Memory B cell (primary cell): ENCODE measurements at regions not wholly inside any gene's neighbourhood (a gene's known extent, or its start where the extent isn't known, plus 50 kb on each side); places are given as distances from the start of the nearest gene placed in this dataset.

Experiments
- ATAC-seq: fragments of 150-1000 bp; cut with Tn5 transposase; 2 replicates; pipeline ENCODE4 v1.10.0; 2021; ENCODE audit warnings: low read depth, mild to moderate bottlenecking, moderate library complexity
- DNase-seq, 2 donors: peaks; one replicate each; pipeline ENCODE4 v3.0.0; 2022; ENCODE audit warnings: low spot score in 2 of 2
- H3K27ac Mint-ChIP-seq: one replicate; pipeline ENCODE4 v1.8.0; 2022; ENCODE audit warnings: mild to moderate bottlenecking, moderate library complexity, mixed read lengths
- H3K27me3 Mint-ChIP-seq: one replicate; pipeline ENCODE4 v1.8.0; 2022; ENCODE audit warnings: mixed read lengths
- H3K36me3 Mint-ChIP-seq: one replicate; pipeline ENCODE4 v1.8.0; 2022; ENCODE audit warnings: mild to moderate bottlenecking, mixed read lengths
- H3K4me1 Mint-ChIP-seq: one replicate; pipeline ENCODE4 v1.8.0; 2022; ENCODE audit warnings: mixed read lengths
- H3K4me3 Mint-ChIP-seq: one replicate; pipeline ENCODE4 v1.8.0; 2022; ENCODE audit warnings: mild to moderate bottlenecking, moderate library complexity, mixed read lengths
- H3K9me3 Mint-ChIP-seq: one replicate; pipeline ENCODE4 v1.8.0; 2022; ENCODE audit warnings: mixed read lengths

DNA sequence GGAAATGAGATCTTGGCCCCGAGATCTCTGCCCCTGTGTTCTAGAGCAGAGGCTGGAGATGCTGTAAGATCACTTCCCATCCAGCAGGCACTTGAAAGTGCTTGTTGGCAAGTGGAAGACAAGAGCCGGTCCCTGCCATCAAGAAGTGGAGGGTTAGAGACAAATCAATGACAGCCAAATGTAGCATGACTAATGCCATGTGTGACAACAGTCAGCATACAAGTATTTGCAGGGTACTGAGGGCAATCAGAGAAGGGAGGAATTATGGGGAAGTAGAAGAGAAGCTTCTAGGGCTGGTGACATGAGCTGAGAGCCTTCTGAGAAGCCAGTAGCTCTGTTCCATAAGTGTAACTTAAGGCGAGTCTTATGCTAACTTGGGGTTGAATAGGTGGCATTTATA lies 58.6 kb downstream of the TMEM17 start:
- Mint-ChIP-seq H3K27me3 (no peaks in the 10 kb centered on the region), H3K4me1 (no peaks in the 10 kb centered on the region), H3K4me3 (no peak overlapping the region), H3K27ac (no peak overlapping the region), H3K9me3 (no peaks in the 10 kb centered on the region), H3K36me3 (no peaks in the 10 kb centered on the region)
- ATAC-seq, result no peak
- DNase-seq, result no peak

DNA sequence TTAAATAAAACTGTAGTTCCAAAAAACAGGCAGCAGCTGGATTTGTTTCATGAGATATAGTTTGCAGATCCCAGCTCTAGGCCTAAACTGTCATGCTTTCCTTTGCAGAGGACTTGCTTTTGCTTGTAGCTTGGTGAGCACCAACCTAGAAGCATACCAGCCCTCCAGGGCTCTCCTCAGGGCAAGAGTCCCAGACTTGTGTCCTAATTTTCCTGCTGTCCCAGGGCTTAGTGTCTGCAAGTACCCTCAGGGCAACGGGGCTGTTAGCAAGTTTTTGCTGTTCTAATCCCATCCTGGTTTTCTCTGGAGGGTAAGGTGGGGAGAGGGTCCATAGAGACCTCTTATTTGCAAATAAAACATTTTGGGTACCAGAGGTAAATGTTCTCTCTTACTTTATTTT lies 59.5 kb downstream of the TMEM17 start:
- Mint-ChIP-seq H3K27ac (no peak overlapping the region), H3K9me3 (no peaks in the 10 kb centered on the region), H3K36me3 (no peaks in the 10 kb centered on the region), H3K4me1 (no peaks in the 10 kb centered on the region), H3K27me3 (no peaks in the 10 kb centered on the region), H3K4me3 (no peak overlapping the region)
- no peak for DNase-seq
- no peak for ATAC-seq

DNA sequence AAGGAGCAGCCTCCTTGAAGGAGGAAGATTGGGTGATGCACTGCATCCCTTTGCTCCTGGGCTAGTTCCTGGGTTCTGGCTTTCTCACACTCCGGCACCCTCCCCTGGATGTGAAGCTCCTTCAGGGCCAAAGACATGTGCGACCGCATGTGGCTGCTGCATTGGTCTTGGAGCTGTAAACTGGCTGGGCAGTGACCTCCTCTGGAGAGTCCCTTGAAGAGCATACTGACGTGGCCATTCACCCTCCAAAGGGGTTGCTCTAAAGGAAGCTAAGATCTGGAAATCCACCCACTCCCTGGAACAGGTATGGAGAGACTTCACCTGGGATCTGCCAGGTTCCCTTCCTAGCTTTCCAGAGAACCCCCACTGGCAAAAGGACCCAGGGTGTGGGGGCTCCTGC lies 62.1 kb downstream of the TMEM17 start:
- Mint-ChIP-seq H3K27ac (no peak overlapping the region), H3K4me3 (no peak overlapping the region), H3K9me3 (no peaks in the 10 kb centered on the region), H3K36me3 (no peaks in the 10 kb centered on the region), H3K4me1 (no peaks in the 10 kb centered on the region), H3K27me3 (peaks cover 2% of the 10 kb centered on the region)
- ATAC-seq, result no peak
- DNase-seq, result no peak

DNA sequence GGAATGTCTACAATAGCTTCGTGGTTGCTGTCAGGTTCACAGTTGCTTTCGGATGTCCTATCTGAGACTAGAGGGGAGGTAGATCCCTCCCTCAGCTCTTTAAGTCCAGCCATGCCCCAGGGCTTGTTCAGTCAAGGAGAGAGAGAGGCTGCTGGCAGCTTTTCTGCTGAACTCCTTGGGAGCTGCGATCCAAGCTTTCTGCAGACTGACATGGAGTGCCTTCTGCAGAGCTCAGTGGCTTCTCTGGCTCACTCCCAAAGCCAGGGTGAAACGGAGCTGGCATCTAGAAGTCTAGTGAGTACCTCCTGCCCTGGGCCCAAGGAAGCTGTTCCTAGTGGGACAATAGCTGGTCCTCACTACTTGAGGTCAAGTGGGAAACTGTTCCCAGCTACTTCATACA lies 62.5 kb downstream of the TMEM17 start:
- Mint-ChIP-seq H3K4me1 (no peaks in the 10 kb centered on the region), H3K36me3 (no peaks in the 10 kb centered on the region), H3K27me3 (peaks cover 3% of the 10 kb centered on the region), H3K9me3 (no peaks in the 10 kb centered on the region), H3K27ac (no peak overlapping the region), H3K4me3 (no peak overlapping the region)
- DNase-seq, result no peak
- no peak for ATAC-seq

DNA sequence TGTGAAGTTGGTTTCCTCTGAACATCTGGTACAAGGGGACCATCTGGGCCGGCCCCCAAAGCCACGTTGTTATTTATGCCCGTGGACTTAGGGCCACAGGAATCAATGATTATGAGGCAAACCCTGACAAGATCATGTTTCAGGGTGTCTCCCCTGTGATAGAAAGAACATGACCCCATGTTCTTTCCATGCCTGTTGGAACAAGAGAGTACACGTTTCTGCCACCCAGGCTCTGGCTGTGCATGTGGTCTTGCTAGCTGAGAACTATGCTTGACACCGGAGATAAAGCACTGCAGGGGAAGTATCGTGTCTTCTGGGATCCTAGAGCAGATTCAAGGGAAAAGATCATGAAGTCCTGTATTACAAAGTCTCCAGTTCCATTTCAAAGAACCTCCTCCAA lies 64.2 kb downstream of the TMEM17 start:
- Mint-ChIP-seq H3K27ac (no peak overlapping the region), H3K27me3 (peaks cover 3% of the 10 kb centered on the region), H3K36me3 (no peaks in the 10 kb centered on the region), H3K4me3 (no peak overlapping the region), H3K9me3 (no peaks in the 10 kb centered on the region), H3K4me1 (peaks cover under 1% of the 10 kb centered on the region)
- DNase-seq (no peak), ATAC-seq (no peak)

DNA sequence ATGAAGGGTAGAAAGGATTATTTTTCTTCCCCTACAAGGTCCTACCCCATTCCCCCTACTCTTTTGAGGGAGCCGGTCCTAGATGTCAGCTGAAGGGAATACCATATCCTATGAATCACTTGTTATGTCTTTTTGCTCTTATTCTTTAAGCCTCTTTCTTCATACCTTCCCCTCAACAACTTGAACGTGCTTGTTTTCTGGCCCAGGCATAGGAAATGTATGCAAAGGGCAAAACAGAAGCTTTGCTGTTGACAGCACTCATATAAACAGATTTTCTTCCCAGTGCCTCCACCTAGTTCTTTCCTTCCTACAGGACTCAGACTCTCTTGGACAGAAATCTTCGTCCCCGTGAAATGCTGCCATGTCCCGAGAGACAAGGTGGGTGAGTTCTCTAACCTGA lies 64.6 kb downstream of the TMEM17 start:
- H3K9me3 Mint-ChIP-seq, result no peaks in the 10 kb centered on the region
- no peak overlapping the region for H3K4me3 Mint-ChIP-seq
- DNase-seq (no peak), ATAC-seq (no peak)
- peaks cover 5% of the 10 kb centered on the region for H3K27me3 Mint-ChIP-seq
- peaks cover 4% of the 10 kb centered on the region for H3K4me1 Mint-ChIP-seq
- H3K36me3 Mint-ChIP-seq, result no peaks in the 10 kb centered on the region
- H3K27ac Mint-ChIP-seq, result no peak overlapping the region

DNA sequence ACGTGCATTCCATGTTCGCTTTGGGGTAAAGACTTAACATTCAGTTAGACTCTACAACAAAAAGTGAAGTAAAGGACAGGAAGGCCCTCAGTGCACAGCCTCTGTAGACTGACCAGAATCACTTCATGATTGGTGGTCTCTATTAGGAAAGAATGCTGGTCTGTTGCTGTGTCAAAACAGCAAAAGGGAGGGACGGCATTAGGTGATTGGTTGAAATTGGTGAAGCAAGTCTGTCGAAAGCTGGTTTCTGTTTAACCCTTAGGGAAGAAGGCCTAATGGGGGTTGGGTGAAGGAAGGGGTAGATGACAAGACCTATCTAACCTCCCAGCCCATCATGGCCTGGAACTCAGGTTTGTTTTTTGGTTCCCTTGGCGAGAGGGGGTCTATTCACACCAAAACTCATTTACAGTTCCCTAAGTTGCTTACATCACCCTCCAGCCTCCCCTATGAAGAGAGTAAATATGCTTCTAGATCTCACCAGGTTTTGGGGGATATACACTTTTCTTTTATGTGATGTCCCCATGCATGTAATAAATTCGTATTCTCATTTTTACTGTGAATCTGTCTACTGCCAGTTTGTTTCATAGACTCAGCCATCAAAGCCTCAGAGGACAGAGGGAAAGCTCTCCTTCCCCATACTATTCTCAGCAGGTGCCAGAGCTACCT lies 65.6 kb downstream of the TMEM17 start:
- H3K9me3 Mint-ChIP-seq, result no peaks in the 10 kb centered on the region
- ATAC-seq, result no peak
- H3K4me3 Mint-ChIP-seq, result no peak overlapping the region
- no peaks in the 10 kb centered on the region for H3K36me3 Mint-ChIP-seq
- no peak overlapping the region for H3K27ac Mint-ChIP-seq
- peaks cover 6% of the 10 kb centered on the region for H3K27me3 Mint-ChIP-seq
- peaks cover 14% of the 10 kb centered on the region for H3K4me1 Mint-ChIP-seq
- no peak for DNase-seq

DNA sequence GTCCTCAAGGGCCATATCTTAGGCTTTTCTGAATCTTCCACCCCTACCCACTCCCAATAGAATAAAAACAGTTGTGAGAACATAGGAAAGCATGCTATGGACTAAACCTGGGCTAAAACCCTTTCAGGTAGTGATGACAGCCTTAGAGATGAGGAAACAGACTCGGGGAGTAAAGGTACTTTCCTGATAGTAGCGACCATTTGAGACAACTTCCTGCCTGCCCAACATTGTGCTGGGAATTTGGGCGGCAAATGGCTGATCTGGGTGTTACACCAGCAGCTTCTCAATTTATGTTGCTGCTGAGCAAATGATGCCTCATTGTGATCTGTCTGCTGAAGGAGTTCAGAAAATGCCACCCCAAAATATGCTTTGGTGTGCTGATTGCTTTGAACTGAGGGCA lies 66.6 kb downstream of the TMEM17 start:
- Mint-ChIP-seq H3K27me3 (peaks cover 6% of the 10 kb centered on the region), H3K36me3 (no peaks in the 10 kb centered on the region), H3K9me3 (no peaks in the 10 kb centered on the region), H3K4me3 (no peak overlapping the region), H3K27ac (no peak overlapping the region), H3K4me1 (peaks cover 20% of the 10 kb centered on the region)
- no peak for ATAC-seq
- DNase-seq, result no peak

DNA sequence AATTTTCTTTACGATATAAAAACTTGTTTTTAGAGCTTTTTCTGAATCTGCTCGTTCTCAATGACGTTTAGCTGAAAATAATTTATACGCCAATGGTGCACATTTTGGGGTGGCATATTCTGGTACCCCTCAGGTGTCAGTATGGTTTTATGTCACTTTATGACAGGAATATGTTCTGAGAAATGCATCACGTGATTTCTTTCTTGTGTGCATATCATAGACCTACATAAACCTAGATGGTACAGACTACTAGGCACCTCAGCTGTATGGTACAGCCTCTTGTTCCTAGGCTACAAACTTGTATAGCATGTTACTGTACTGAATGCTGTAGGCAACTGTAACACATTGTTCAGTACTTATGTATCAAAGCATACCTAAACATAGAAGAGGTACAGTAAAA lies 68.2 kb downstream of the TMEM17 start:
- Mint-ChIP-seq H3K36me3 (no peaks in the 10 kb centered on the region), H3K4me1 (peaks cover 20% of the 10 kb centered on the region), H3K9me3 (no peaks in the 10 kb centered on the region), H3K4me3 (no peak overlapping the region), H3K27me3 (peaks cover 6% of the 10 kb centered on the region), H3K27ac (no peak overlapping the region)
- ATAC-seq (no peak), DNase-seq (no peak)

DNA sequence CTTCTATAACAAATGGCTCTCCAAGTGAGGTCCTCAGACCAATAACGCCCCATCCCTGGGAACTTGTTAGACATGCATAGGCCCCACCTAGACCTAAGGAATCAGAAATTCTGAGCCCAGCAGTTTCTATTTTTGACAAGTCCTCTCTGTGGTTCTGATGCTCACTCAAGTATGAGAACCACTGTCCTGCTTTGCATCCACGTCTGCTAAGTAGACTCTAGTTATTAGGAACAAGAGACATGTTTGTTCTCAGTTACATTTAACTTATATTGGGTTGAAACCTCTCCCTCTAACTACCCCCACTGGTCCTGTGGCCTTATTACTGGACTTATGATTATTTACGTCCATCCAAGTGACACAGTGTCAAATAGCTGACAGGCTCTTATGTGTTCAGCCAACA lies 70.3 kb downstream of the TMEM17 start:
- no peak overlapping the region for H3K4me3 Mint-ChIP-seq
- DNase-seq, result no peak
- peaks cover 9% of the 10 kb centered on the region for H3K27me3 Mint-ChIP-seq
- H3K9me3 Mint-ChIP-seq, result no peaks in the 10 kb centered on the region
- peaks cover 20% of the 10 kb centered on the region for H3K4me1 Mint-ChIP-seq
- peak; percentile 89 for ATAC-seq
- H3K36me3 Mint-ChIP-seq, result no peaks in the 10 kb centered on the region
- H3K27ac Mint-ChIP-seq, result no peak overlapping the region

DNA sequence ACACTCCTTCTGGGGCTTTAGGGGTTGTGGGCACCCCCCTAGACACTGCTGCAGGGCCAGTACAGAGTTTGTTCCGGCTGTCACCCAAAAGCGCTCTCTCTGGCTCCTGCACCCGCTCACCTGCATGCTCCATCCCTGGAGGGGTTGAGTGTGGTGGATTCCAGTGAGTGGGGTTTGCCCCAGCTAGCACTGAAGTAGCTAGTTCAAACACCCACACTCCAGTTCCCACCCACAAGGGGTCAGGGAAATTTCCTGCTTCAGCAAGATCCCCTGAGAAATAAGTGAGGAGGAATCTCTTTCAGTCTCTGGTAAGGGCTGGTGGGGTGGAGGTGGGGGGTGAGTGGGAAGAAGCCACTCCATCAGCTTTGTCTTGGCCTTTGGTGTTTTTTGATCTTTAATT lies 73.6 kb downstream of the TMEM17 start:
- Mint-ChIP-seq H3K36me3 (no peaks in the 10 kb centered on the region), H3K4me1 (peaks cover 20% of the 10 kb centered on the region), H3K27me3 (peaks cover 6% of the 10 kb centered on the region), H3K4me3 (no peak overlapping the region), H3K9me3 (peaks cover 3% of the 10 kb centered on the region), H3K27ac (no peak overlapping the region)
- ATAC-seq, result no peak
- DNase-seq, result no peak

DNA sequence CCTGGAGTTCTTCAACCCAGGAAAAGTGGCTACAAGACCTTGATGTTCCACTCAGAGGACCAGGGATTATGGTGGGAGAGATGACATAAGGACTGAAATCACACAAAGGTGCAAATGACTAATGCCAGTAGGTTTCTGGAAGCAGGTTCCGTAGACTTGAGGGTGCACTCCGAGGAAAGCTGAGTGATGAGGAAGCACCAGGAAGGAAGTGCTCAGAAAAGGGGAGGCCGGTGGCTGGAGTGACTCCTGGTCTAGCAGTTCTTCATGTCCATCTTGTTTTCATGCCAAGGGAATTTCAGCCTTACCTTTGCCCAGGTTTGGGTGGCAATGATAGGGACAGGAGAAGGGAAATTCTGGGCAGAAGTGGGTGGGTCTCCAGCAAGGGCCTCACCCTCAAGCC lies 74.5 kb downstream of the TMEM17 start:
- Mint-ChIP-seq H3K4me3 (no peak overlapping the region), H3K9me3 (peaks cover 3% of the 10 kb centered on the region), H3K27ac (no peak overlapping the region), H3K4me1 (peaks cover 16% of the 10 kb centered on the region), H3K36me3 (no peaks in the 10 kb centered on the region), H3K27me3 (peaks cover 4% of the 10 kb centered on the region)
- DNase-seq (no peak), ATAC-seq (no peak)

DNA sequence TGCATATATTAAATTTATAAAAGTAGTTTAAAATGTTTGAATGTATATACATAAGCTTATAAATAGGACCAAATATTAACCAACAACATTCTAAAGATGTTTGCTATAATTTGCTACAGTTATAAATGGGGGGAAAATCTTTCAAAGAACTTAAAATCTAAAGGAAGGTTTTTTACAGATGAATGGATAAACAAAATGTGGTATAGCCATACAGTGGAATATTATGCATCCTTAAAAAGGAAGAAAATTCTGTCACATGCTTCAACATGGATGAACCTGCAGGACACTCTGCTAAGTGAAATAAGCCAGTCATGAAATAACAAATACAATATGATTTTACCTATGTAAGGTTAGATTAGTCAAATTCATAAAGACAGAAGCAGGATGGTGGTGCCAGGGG lies 75.8 kb downstream of the TMEM17 start:
- no peak for DNase-seq
- no peak overlapping the region for H3K27ac Mint-ChIP-seq
- no peak overlapping the region for H3K4me3 Mint-ChIP-seq

DNA sequence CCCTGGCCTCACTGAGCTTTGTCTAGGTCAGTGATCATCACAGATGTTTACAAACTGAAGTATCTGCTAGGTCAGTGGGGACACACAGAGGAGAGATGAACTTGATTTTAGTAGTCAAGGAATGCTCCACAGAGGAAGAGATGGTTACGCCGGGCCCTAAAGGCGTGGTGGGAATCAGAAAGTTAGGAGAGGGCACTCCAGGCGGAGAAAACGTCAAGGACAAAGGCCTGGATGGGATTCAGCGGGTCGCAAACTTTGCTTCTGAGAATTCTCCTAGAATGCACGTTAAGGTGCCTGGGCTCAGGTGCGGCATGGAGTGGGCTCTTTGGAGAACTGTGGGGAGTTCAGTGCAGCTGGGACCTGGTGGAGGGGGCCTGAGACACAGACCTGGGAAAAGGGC lies 78.8 kb downstream of the TMEM17 start:
- no peak overlapping the region for H3K4me3 Mint-ChIP-seq

More for the DNA sequence above, 75.8 kb downstream of the TMEM17 start:
- H3K36me3 Mint-ChIP-seq, result no peaks in the 10 kb centered on the region
- H3K27me3 Mint-ChIP-seq, result peaks cover 2% of the 10 kb centered on the region
- no peak for ATAC-seq
- peaks cover 3% of the 10 kb centered on the region for H3K9me3 Mint-ChIP-seq
- H3K4me1 Mint-ChIP-seq, result peaks cover 3% of the 10 kb centered on the region

DNA sequence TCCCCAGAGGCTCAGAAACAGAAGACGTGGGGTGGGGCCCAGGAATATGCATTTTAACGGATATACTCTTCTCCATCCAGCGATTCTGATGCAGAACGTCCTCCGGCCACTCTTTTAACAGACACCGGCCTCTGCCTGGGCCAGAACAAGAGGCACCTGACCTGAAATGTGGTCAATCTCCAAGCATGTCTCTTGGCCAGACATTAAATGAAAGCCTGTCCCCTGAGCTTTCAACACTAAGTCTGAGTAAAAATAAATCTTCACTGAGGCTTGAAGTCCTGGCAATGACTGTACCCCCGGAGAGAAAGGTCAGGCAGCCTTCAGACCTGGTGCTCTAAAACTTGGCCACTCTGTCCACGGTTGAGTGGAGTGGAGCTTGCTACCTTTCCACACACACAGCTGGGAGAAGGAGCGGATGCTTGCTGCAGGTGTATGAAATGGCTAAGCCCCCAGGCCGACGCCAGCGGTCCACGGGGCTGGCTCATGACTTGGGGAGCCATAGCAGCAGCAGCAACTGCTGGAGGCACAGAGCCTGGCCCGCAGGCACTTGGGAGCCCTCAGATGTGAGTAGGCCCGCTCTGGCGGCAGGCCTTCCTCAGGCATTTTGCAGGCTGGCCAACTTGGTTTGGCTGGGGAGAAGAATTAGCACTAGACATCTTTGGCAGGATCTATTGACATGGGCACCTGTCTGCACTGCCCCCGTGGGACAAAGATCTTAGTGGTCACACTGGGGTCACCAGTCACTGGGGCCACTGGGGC lies 79.7 kb downstream of the TMEM17 start:
- DNase-seq (no peak), ATAC-seq (no peak)
- Mint-ChIP-seq H3K4me1 (no peaks in the 10 kb centered on the region), H3K27ac (no peak overlapping the region), H3K36me3 (no peaks in the 10 kb centered on the region), H3K4me3 (no peak overlapping the region), H3K27me3 (no peaks in the 10 kb centered on the region), H3K9me3 (peaks cover 5% of the 10 kb centered on the region)

More for the DNA sequence above, 78.8 kb downstream of the TMEM17 start:
- no peaks in the 10 kb centered on the region for H3K36me3 Mint-ChIP-seq
- H3K27me3 Mint-ChIP-seq, result peaks cover 2% of the 10 kb centered on the region
- no peak overlapping the region for H3K27ac Mint-ChIP-seq
- ATAC-seq, result no peak
- no peaks in the 10 kb centered on the region for H3K4me1 Mint-ChIP-seq
- no peak for DNase-seq
- peaks cover 3% of the 10 kb centered on the region for H3K9me3 Mint-ChIP-seq
